Activated CD4-positive, alpha-beta T cell treated with anti-CD3 and anti-CD28 coated beads for 36 hours (primary cell): ENCODE measurements at regions not wholly inside any gene's neighbourhood (a gene's known extent, or its start where the extent isn't known, plus 50 kb on each side); places are given as distances from the start of the nearest gene placed in this dataset.

Source experiments
- ATAC-seq: fragments of 200-7000 bp; cut with Tn5 transposase; one replicate; pipeline ENCODE4 v1.10.0; 2021; ENCODE audit warnings: mild to moderate bottlenecking, moderate library complexity
- CTCF ChIA-PET: fragments of 350-600 bp; sonication (Branson Sonifier 250); formaldehyde crosslinking; loops from one replicate; lab custom pipeline; 2021; ENCODE audit warnings: antibody characterized with exemption; lab: Charles Lee
- POLR2A ChIA-PET: fragments of 350-600 bp; sonication (Branson Sonifier 250); formaldehyde crosslinking; loops from one replicate; lab custom pipeline; 2021; ENCODE audit warnings: antibody characterized with exemption, inconsistent platforms; lab: Charles Lee
- DNase-seq: peaks from one replicate; pipeline ENCODE4 v3.0.0-alpha.2; 2020
- H3K27ac Mint-ChIP-seq: one replicate; pipeline ENCODE4 v1.8.0; 2021; ENCODE audit warnings: mixed read lengths
- H3K27me3 Mint-ChIP-seq: one replicate; pipeline ENCODE4 v1.8.0; 2021; ENCODE audit warnings: mixed read lengths
- H3K36me3 Mint-ChIP-seq: one replicate; pipeline ENCODE4 v1.8.0; 2021; ENCODE audit warnings: low read depth, mixed read lengths
- H3K4me1 Mint-ChIP-seq: one replicate; pipeline ENCODE4 v1.8.0; 2021; ENCODE audit warnings: mixed read lengths
- H3K4me3 Mint-ChIP-seq: one replicate; pipeline ENCODE4 v1.8.0; 2021; ENCODE audit warnings: mild to moderate bottlenecking, moderate library complexity, mixed read lengths
- H3K9me3 Mint-ChIP-seq: one replicate; pipeline ENCODE4 v1.8.0; 2021; ENCODE audit warnings: low read depth, mixed read lengths
- intact Hi-C, 2 experiments: fragments of 100-400 bp; cut with DNase I in 1 of 2; cut with micrococcal nuclease in 1 of 2; formaldehyde crosslinking; loops; one replicate each; pipeline versions ENCODE4 v1.14.2 to v1.15.1; 2022 to 2024; cut with DNase I, micrococcal nuclease

- Mint-ChIP-seq H3K4me1 (no peaks in the 10 kb centered on the region), H3K27ac (no peak overlapping the region), H3K9me3 (no peaks in the 10 kb centered on the region), H3K4me3 (no peak overlapping the region), H3K36me3 (no peaks in the 10 kb centered on the region), H3K27me3 (no peaks in the 10 kb centered on the region)
- POLR2A ChIA-PET, result no interaction called here
- CTCF ChIA-PET, result no interaction called here
- DNase-seq (no peak), ATAC-seq (no peak)
- intact Hi-C loops, result no loop called here
Measured at GRCh38 chr1:82813386-82813785, 1012.7 kb downstream of the ADGRL2 start.

- intact Hi-C loops, result no loop called here
- no peaks in the 10 kb centered on the region for H3K9me3 Mint-ChIP-seq
- ChIA-PET POLR2A (no interaction called here), CTCF (interaction anchor here (1.4 kb wide), 1 partner anchor 14 kb away, joined by 6 read pairs; no protein-coding TSS in a partner anchor)
- H3K4me3 Mint-ChIP-seq, result no peak overlapping the region
- no peak overlapping the region for H3K27ac Mint-ChIP-seq
- no peaks in the 10 kb centered on the region for H3K4me1 Mint-ChIP-seq
- no peaks in the 10 kb centered on the region for H3K27me3 Mint-ChIP-seq
- ATAC-seq (no peak), DNase-seq (no peak)
- no peaks in the 10 kb centered on the region for H3K36me3 Mint-ChIP-seq
Measured at GRCh38 chr1:82810601-82811000, 1009.9 kb downstream of the ADGRL2 start.

- Mint-ChIP-seq H3K27ac (no peak overlapping the region), H3K9me3 (no peaks in the 10 kb centered on the region), H3K36me3 (no peaks in the 10 kb centered on the region), H3K27me3 (no peaks in the 10 kb centered on the region), H3K4me3 (no peak overlapping the region), H3K4me1 (no peaks in the 10 kb centered on the region)
- no peak for DNase-seq
- intact Hi-C loops, result no loop called here
- CTCF ChIA-PET, result interaction anchor here (1.1 kb wide), 1 partner anchor 11 kb away, joined by 3 read pairs; no protein-coding TSS in a partner anchor
- POLR2A ChIA-PET, result no interaction called here
- ATAC-seq, result no peak
Measured at GRCh38 chr1:82807563-82807962, 1006.8 kb downstream of the ADGRL2 start.

GRCh38 chr1:82806133-82806532 lies 1005.4 kb downstream of the ADGRL2 start:
- ATAC-seq (no peak), DNase-seq (no peak)
- ChIA-PET CTCF (no interaction called here), POLR2A (no interaction called here)
- Mint-ChIP-seq H3K27me3 (no peaks in the 10 kb centered on the region), H3K27ac (no peak overlapping the region), H3K36me3 (no peaks in the 10 kb centered on the region), H3K4me3 (no peak overlapping the region), H3K9me3 (no peaks in the 10 kb centered on the region), H3K4me1 (no peaks in the 10 kb centered on the region)
- intact Hi-C loops, result no loop called here

- CTCF ChIA-PET, result no interaction called here
- Mint-ChIP-seq H3K4me3 (no peak overlapping the region), H3K9me3 (no peaks in the 10 kb centered on the region), H3K27ac (no peak overlapping the region), H3K36me3 (no peaks in the 10 kb centered on the region), H3K27me3 (peaks cover 3% of the 10 kb centered on the region), H3K4me1 (no peaks in the 10 kb centered on the region)
- DNase-seq, result no peak
- intact Hi-C loops, result no loop called here
- no peak for ATAC-seq
- POLR2A ChIA-PET, result no interaction called here
Measured at GRCh38 chr1:82801176-82801575, 1000.4 kb downstream of the ADGRL2 start.

GRCh38 chr1:82800721-82801120 lies 1000.0 kb downstream of the ADGRL2 start:
- DNase-seq (no peak), ATAC-seq (no peak)
- H3K27ac Mint-ChIP-seq, result no peak overlapping the region
- intact Hi-C loops, result no loop called here
- H3K4me3 Mint-ChIP-seq, result no peak overlapping the region
- CTCF ChIA-PET, result no interaction called here
- H3K36me3 Mint-ChIP-seq, result no peaks in the 10 kb centered on the region
- POLR2A ChIA-PET, result no interaction called here
- no peaks in the 10 kb centered on the region for H3K9me3 Mint-ChIP-seq
- no peaks in the 10 kb centered on the region for H3K4me1 Mint-ChIP-seq
- H3K27me3 Mint-ChIP-seq, result peaks cover 3% of the 10 kb centered on the region

- no peak for ATAC-seq
- Mint-ChIP-seq H3K4me3 (no peak overlapping the region), H3K27me3 (peaks cover 3% of the 10 kb centered on the region), H3K4me1 (no peaks in the 10 kb centered on the region), H3K36me3 (no peaks in the 10 kb centered on the region), H3K27ac (no peak overlapping the region), H3K9me3 (no peaks in the 10 kb centered on the region)
- intact Hi-C loops, result no loop called here
- POLR2A ChIA-PET, result no interaction called here
- CTCF ChIA-PET, result no interaction called here
- no peak for DNase-seq
Measured at GRCh38 chr1:82799261-82799660, 998.5 kb downstream of the ADGRL2 start.

- ATAC-seq, result no peak
- ChIA-PET POLR2A (no interaction called here), CTCF (interaction anchor here (0.7 kb wide), 1 partner anchor 9 kb away, joined by 4 read pairs; no protein-coding TSS in a partner anchor)
- DNase-seq, result no peak
- Mint-ChIP-seq H3K9me3 (peaks cover 5% of the 10 kb centered on the region), H3K36me3 (no peaks in the 10 kb centered on the region), H3K27me3 (no peaks in the 10 kb centered on the region), H3K4me3 (no peak overlapping the region), H3K4me1 (no peaks in the 10 kb centered on the region), H3K27ac (no peak overlapping the region)
- intact Hi-C loops, result no loop called here
Measured at GRCh38 chr1:82795508-82796149, 994.9 kb downstream of the ADGRL2 start.

GRCh38 chr1:82792151-82792550 lies 991.4 kb downstream of the ADGRL2 start:
- CTCF ChIA-PET, result interaction anchor here (0.6 kb wide), 1 partner anchor 83 kb away, joined by 4 read pairs; no protein-coding TSS in a partner anchor
- Mint-ChIP-seq H3K9me3 (peaks cover 7% of the 10 kb centered on the region), H3K4me3 (no peak overlapping the region), H3K4me1 (peaks cover 4% of the 10 kb centered on the region), H3K27me3 (no peaks in the 10 kb centered on the region), H3K36me3 (no peaks in the 10 kb centered on the region), H3K27ac (no peak overlapping the region)
- no peak for ATAC-seq
- DNase-seq, result no peak
- POLR2A ChIA-PET, result no interaction called here
- intact Hi-C loops, result no loop called here

- Mint-ChIP-seq H3K27ac (no peak overlapping the region), H3K4me1 (peaks cover 4% of the 10 kb centered on the region), H3K9me3 (peaks cover 7% of the 10 kb centered on the region), H3K27me3 (no peaks in the 10 kb centered on the region), H3K36me3 (no peaks in the 10 kb centered on the region), H3K4me3 (no peak overlapping the region)
- POLR2A ChIA-PET, result no interaction called here
- ATAC-seq, result no peak
- intact Hi-C loops, result no loop called here
- CTCF ChIA-PET, result interaction anchor here (0.6 kb wide), 1 partner anchor 1252 kb away, joined by 3 read pairs; no protein-coding TSS in a partner anchor
- no peak for DNase-seq
Measured at GRCh38 chr1:82790556-82790955, 989.8 kb downstream of the ADGRL2 start.

- no peaks in the 10 kb centered on the region for H3K27me3 Mint-ChIP-seq
- DNase-seq (no peak), ATAC-seq (no peak)
- POLR2A ChIA-PET, result no interaction called here
- H3K4me1 Mint-ChIP-seq, result peaks cover 4% of the 10 kb centered on the region
- no peaks in the 10 kb centered on the region for H3K36me3 Mint-ChIP-seq
- intact Hi-C loops, result no loop called here
- H3K9me3 Mint-ChIP-seq, result peaks cover 7% of the 10 kb centered on the region
- CTCF ChIA-PET, result interaction anchor here (1.0 kb wide), 1 partner anchor 13 kb away, joined by 4 read pairs; no protein-coding TSS in a partner anchor
- no peak overlapping the region for H3K4me3 Mint-ChIP-seq
- H3K27ac Mint-ChIP-seq, result no peak overlapping the region
Measured at GRCh38 chr1:82788660-82789059, 987.9 kb downstream of the ADGRL2 start.

GRCh38 chr1:82788038-82788437 lies 987.3 kb downstream of the ADGRL2 start:
- POLR2A ChIA-PET, result interaction anchor here (0.6 kb wide), 1 partner anchor 1274 kb away, joined by 8 read pairs; no protein-coding TSS in a partner anchor
- Mint-ChIP-seq H3K27me3 (no peaks in the 10 kb centered on the region), H3K9me3 (peaks cover 7% of the 10 kb centered on the region), H3K36me3 (no peaks in the 10 kb centered on the region), H3K4me3 (no peak overlapping the region), H3K4me1 (peaks cover 4% of the 10 kb centered on the region), H3K27ac (no peak overlapping the region)
- DNase-seq (no peak), ATAC-seq (no peak)
- CTCF ChIA-PET, result interaction anchor here (1.0 kb wide), 1 partner anchor 13 kb away, joined by 4 read pairs; no protein-coding TSS in a partner anchor
- intact Hi-C loops, result no loop called here
